HL-60 (cell line): ENCODE measurements at regions not wholly inside any gene's neighbourhood (a gene's known extent, or its start where the extent isn't known, plus 50 kb on each side); places are given as distances from the start of the nearest gene placed in this dataset.

Experiments
- DNase-seq, 2 experiments: peaks; one replicate each; pipeline ENCODE4 v3.0.0-alpha.2; 2010 to 2020; ENCODE audit warnings: low read depth in 1 of 2, low spot score in 1 of 2
- H3K27ac ChIP-seq: fragments of 250-450 bp; sonication (Bioruptor Pico); replicated peaks from 2 replicates; pipeline ENCODE4 v1.5.1; 2020; ENCODE audit warnings: mild to moderate bottlenecking, moderate library complexity
- H3K27me3 ChIP-seq: fragments of 250-450 bp; sonication (Bioruptor Pico); 2 replicates; pipeline ENCODE4 v1.5.1; 2021; ENCODE audit warnings: mild to moderate bottlenecking, moderate library complexity; ENCODE audit not compliant: insufficient read depth, poor library complexity, severe bottlenecking
- H3K4me3 ChIP-seq: replicated peaks from 2 replicates; pipeline ENCODE4 v1.5.1; 2011; ENCODE audit warnings: mild to moderate bottlenecking, control low read depth, low read length; ENCODE audit not compliant: insufficient read depth
- CTCF ChIP-seq: IDR thresholded peaks from one replicate; pipeline ENCODE4 v1.5.1; 2011; ENCODE audit warnings: low read length, control low read depth, inconsistent platforms; ENCODE audit not compliant: insufficient read depth
- GABPA ChIP-seq: IDR thresholded peaks from 2 replicates; pipeline ENCODE4 v1.6.1; 2012; ENCODE audit warnings: low read depth
- POLR2AphosphoS5 ChIP-seq: IDR thresholded peaks from 2 replicates; pipeline ENCODE4 v1.6.1; 2012; ENCODE audit warnings: low read depth
- SPI1 ChIP-seq: IDR thresholded peaks from 2 replicates; pipeline ENCODE4 v1.6.1; 2012; ENCODE audit warnings: low read depth, mild to moderate bottlenecking, borderline replicate concordance
- TF ChIP-seq, protein P1 (sequence below): IDR thresholded peaks from 2 replicates; pipeline ENCODE4 v1.6.1; 2012; ENCODE audit warnings: low read depth; ENCODE audit not compliant: insufficient replicate concordance

DNA sequence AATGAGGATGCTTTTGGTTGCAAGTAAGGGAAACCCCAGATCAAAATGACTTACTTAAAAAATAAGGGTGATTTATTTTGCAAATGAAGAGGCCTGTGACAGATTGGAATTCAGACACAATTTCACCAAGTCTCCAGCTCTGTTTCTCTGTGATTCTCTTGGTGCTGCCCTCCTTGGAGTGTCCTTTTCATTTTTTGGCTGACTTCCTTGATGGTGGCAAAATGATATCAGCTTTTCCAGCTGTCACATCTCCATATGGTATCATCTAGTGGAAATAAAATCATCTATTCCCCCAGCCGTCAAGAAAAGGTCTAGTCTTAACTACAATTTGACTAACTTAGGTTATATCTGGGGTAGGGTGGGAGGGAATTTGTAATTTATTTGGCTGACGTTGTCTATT, 68.5 kb upstream of the SLC25A26 start:
- TF ChIP-seq POLR2AphosphoS5, result no peak
- DNase-seq, result no peak
- Histone ChIP-seq H3K4me3 (no peak overlapping the region), H3K27me3 (no peaks in the 10 kb centered on the region), H3K27ac (no peak overlapping the region)

DNA sequence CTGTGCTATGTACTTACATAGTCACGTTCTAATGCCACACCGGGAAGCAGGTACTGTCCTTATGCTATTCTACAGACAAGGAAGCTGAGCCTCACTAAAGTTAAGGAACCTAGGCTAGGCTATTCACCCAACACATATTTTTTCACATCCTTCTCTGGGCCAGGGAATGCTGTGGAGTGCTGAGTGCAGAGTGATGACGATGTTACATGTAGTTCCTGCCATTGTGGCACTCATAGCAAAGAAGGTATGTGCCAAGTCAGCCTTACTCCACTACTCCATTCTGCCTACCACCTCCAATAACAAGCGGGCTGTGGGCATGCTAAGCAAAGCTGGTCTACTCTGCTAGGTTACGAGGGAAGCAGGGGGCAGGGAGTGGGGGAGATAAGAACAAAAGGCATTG, 69.8 kb upstream of the SLC25A26 start:
- no peak for DNase-seq
- Histone ChIP-seq H3K27me3 (no peaks in the 10 kb centered on the region), H3K4me3 (no peak overlapping the region), H3K27ac (no peak overlapping the region)
- TF ChIP-seq GABPA (no peak), CTCF (no peak), POLR2AphosphoS5 (no peak), SPI1 (no peak)
- TF ChIP-seq, protein P1, sequence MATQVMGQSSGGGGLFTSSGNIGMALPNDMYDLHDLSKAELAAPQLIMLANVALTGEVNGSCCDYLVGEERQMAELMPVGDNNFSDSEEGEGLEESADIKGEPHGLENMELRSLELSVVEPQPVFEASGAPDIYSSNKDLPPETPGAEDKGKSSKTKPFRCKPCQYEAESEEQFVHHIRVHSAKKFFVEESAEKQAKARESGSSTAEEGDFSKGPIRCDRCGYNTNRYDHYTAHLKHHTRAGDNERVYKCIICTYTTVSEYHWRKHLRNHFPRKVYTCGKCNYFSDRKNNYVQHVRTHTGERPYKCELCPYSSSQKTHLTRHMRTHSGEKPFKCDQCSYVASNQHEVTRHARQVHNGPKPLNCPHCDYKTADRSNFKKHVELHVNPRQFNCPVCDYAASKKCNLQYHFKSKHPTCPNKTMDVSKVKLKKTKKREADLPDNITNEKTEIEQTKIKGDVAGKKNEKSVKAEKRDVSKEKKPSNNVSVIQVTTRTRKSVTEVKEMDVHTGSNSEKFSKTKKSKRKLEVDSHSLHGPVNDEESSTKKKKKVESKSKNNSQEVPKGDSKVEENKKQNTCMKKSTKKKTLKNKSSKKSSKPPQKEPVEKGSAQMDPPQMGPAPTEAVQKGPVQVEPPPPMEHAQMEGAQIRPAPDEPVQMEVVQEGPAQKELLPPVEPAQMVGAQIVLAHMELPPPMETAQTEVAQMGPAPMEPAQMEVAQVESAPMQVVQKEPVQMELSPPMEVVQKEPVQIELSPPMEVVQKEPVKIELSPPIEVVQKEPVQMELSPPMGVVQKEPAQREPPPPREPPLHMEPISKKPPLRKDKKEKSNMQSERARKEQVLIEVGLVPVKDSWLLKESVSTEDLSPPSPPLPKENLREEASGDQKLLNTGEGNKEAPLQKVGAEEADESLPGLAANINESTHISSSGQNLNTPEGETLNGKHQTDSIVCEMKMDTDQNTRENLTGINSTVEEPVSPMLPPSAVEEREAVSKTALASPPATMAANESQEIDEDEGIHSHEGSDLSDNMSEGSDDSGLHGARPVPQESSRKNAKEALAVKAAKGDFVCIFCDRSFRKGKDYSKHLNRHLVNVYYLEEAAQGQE, result no peak

- H3K27me3 ChIP-seq, result no peaks in the 10 kb centered on the region
- DNase-seq, result no peak
- no peak overlapping the region for H3K27ac ChIP-seq
- H3K4me3 ChIP-seq, result no peak overlapping the region
- TF ChIP-seq POLR2AphosphoS5 (no peak), SPI1 (no peak), GABPA (no peak), CTCF (no peak)
- TF ChIP-seq, protein P1, result no peak
Measured at GRCh38 chr3:66149269-66149668, 71.5 kb upstream of the SLC25A26 start.

GRCh38 chr3:66145408-66145733, 75.4 kb upstream of the SLC25A26 start:
- TF ChIP-seq SPI1 (no peak), GABPA (no peak)
- TF ChIP-seq, protein P1, result no peak
- no peaks in the 10 kb centered on the region for H3K27me3 ChIP-seq
- H3K27ac ChIP-seq, result no peak overlapping the region
- no peak for DNase-seq
- no peak overlapping the region for H3K4me3 ChIP-seq
